SK-N-SH treated with all-trans-retinoic acid at 6 μM for 48 hours (cell line): ENCODE measurements at regions not wholly inside any gene's neighbourhood (a gene's known extent, or its start where the extent isn't known, plus 50 kb on each side); places are given as distances from the start of the nearest gene placed in this dataset.

Experiments used
- ARNTL ChIP-seq: fragments of 450-650 bp; formaldehyde crosslinking; IDR thresholded peaks from 2 replicates; pipeline ENCODE4 v1.5.0; 2020; ENCODE audit warnings: low read depth, mild to moderate bottlenecking, moderate library complexity, borderline replicate concordance
- CREB5 ChIP-seq: fragments of 250-450 bp; sonication (Bioruptor Pico); IDR thresholded peaks from 2 replicates; pipeline ENCODE4 v1.5.1; 2020; ENCODE audit warnings: low read depth, mild to moderate bottlenecking, moderate library complexity
- CSRNP3 ChIP-seq: fragments of 250-450 bp; sonication (Bioruptor Pico); IDR thresholded peaks from 2 replicates; pipeline ENCODE4 v1.5.1; 2021; ENCODE audit warnings: mild to moderate bottlenecking, moderate library complexity
- GLIS3 ChIP-seq: fragments of 250-450 bp; sonication (Bioruptor Pico); IDR thresholded peaks from 2 replicates; pipeline ENCODE4 v1.5.0; 2020; ENCODE audit warnings: mild to moderate bottlenecking, moderate library complexity
- PATZ1 ChIP-seq: fragments of 250-450 bp; sonication (Bioruptor Pico); IDR thresholded peaks from 2 replicates; pipeline ENCODE4 v1.8.0; 2020; ENCODE audit warnings: mild to moderate bottlenecking, moderate library complexity, borderline replicate concordance
- RARB ChIP-seq: fragments of 250-450 bp; sonication (Bioruptor Pico); IDR thresholded peaks from 2 replicates; pipeline ENCODE4 v1.8.0; 2021; ENCODE audit warnings: mild to moderate bottlenecking, moderate library complexity
- SNAI2 ChIP-seq: fragments of 250-450 bp; sonication (Bioruptor Pico); IDR thresholded peaks from 2 replicates; pipeline ENCODE4 v1.5.0; 2020; ENCODE audit warnings: mild to moderate bottlenecking, moderate library complexity
- ZC3H10 ChIP-seq: fragments of 250-450 bp; sonication (Bioruptor Pico); IDR thresholded peaks from 2 replicates; pipeline ENCODE4 v1.5.1; 2021; ENCODE audit warnings: mild to moderate bottlenecking, moderate library complexity
- ZNF70 ChIP-seq: fragments of 450-650 bp; formaldehyde crosslinking; IDR thresholded peaks from 2 replicates; pipeline ENCODE4 v1.5.0; 2020; ENCODE audit warnings: mild to moderate bottlenecking, moderate library complexity
- ZNF8 ChIP-seq: fragments of 450-650 bp; formaldehyde crosslinking; IDR thresholded peaks from 2 replicates; pipeline ENCODE4 v1.5.0; 2020; ENCODE audit warnings: mild to moderate bottlenecking, moderate library complexity

GRCh38 chr10:53650794-53651193 is 878.2 kb upstream of the MBL2 start:
- TF ChIP-seq CREB5 = no peak
- no peak for TF ChIP-seq CSRNP3 (CRISPR knock-in tag)
- no peak for TF ChIP-seq ZC3H10 (CRISPR knock-in tag)
- TF ChIP-seq PATZ1 (CRISPR knock-in tag) = no peak
- TF ChIP-seq SNAI2 (CRISPR knock-in tag) = no peak
- TF ChIP-seq GLIS3 (CRISPR knock-in tag) = no peak
- no peak for TF ChIP-seq ARNTL (CRISPR knock-in tag)
- no peak for TF ChIP-seq ZNF70
- no peak for TF ChIP-seq ZNF8 (CRISPR knock-in tag)
- no peak for TF ChIP-seq RARB (CRISPR knock-in tag)
